Type B pancreatic cell (in vitro differentiated cells): ENCODE measurements at regions not wholly inside any gene's neighbourhood (a gene's known extent, or its start where the extent isn't known, plus 50 kb on each side); places are given as distances from the start of the nearest gene placed in this dataset.

Experiments
- DNase-seq: peaks from one replicate; pipeline ENCODE4 v3.0.0; 2021; ENCODE audit warnings: mixed read lengths; ENCODE audit not compliant: unreplicated experiment; ENCODE audit errors: extremely low spot score
- H3K27ac Mint-ChIP-seq: 2 replicates; pipeline ENCODE4 v1.8.0; 2021; ENCODE audit warnings: mild to moderate bottlenecking, mixed read lengths
- H3K27me3 Mint-ChIP-seq: 2 replicates; pipeline ENCODE4 v1.8.0; 2021; ENCODE audit warnings: mixed read lengths
- H3K36me3 Mint-ChIP-seq: 2 replicates; pipeline ENCODE4 v1.8.0; 2021; ENCODE audit warnings: mixed read lengths
- H3K4me1 Mint-ChIP-seq: one replicate; pipeline ENCODE4 v1.8.0; 2021; ENCODE audit warnings: mixed read lengths; ENCODE audit not compliant: unreplicated experiment
- H3K4me3 Mint-ChIP-seq: 2 replicates; pipeline ENCODE4 v1.8.0; 2021; ENCODE audit warnings: mild to moderate bottlenecking, mixed read lengths
- H3K9me3 Mint-ChIP-seq: 2 replicates; pipeline ENCODE4 v1.8.0; 2021; ENCODE audit warnings: mixed read lengths
- TF ChIP-seq, protein P1 (sequence below): fragments of 200-600 bp; sonication (generic); conservative IDR thresholded peaks from 2 replicates; pipeline ENCODE4 v1.5.0; 2021; ENCODE audit warnings: antibody characterized with exemption, mild to moderate bottlenecking

DNA sequence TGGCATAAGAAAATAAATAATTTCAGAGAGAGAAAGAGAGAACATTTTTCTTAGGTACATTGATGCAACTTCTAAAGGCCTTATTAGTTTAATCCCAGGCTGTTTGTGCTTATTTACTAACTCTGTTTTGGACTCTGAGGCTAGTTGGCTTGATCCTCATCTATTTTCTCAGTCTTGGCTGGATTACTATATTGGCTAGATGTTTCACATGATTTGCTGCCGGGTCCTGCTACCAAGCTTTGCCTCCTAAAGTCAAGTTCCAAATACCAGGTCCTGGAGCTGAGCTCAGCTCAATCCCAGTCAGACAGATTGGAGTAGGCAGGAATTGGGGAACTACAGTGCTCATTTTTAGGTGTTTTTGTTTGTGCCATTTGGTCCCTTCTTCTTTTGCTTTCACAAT lies 340.8 kb downstream of the BCAT1 start:
- no peak for DNase-seq
- TF ChIP-seq, protein P1, sequence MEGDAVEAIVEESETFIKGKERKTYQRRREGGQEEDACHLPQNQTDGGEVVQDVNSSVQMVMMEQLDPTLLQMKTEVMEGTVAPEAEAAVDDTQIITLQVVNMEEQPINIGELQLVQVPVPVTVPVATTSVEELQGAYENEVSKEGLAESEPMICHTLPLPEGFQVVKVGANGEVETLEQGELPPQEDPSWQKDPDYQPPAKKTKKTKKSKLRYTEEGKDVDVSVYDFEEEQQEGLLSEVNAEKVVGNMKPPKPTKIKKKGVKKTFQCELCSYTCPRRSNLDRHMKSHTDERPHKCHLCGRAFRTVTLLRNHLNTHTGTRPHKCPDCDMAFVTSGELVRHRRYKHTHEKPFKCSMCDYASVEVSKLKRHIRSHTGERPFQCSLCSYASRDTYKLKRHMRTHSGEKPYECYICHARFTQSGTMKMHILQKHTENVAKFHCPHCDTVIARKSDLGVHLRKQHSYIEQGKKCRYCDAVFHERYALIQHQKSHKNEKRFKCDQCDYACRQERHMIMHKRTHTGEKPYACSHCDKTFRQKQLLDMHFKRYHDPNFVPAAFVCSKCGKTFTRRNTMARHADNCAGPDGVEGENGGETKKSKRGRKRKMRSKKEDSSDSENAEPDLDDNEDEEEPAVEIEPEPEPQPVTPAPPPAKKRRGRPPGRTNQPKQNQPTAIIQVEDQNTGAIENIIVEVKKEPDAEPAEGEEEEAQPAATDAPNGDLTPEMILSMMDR, result no peak
- Mint-ChIP-seq H3K4me3 (no peak overlapping the region), H3K27me3 (peaks cover 4% of the 10 kb centered on the region), H3K4me1 (no peaks in the 10 kb centered on the region), H3K36me3 (no peaks in the 10 kb centered on the region), H3K27ac (no peak overlapping the region), H3K9me3 (peaks cover 6% of the 10 kb centered on the region)

DNA sequence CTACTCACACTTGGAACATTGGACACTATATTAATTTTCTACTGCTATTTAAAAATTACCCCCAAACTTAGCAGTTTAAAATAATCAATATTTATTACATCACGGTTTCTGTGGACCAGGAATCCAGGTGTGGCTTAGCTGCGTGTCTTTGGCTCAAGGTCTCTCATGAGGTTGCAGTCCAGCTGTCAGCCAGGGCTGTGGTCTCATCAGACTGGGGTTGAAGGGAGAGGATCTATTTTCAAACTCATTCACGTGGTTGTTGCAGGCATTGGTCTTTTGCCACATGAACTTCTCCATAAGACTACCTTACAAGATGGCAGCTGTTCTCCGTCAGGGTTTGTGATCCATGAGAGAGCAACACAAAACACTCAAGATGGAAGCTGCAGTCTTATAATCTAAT lies 343.0 kb downstream of the BCAT1 start:
- H3K27ac Mint-ChIP-seq, result no peak overlapping the region
- no peaks in the 10 kb centered on the region for H3K27me3 Mint-ChIP-seq
- H3K9me3 Mint-ChIP-seq, result peaks cover 6% of the 10 kb centered on the region
- no peak for DNase-seq
- no peaks in the 10 kb centered on the region for H3K36me3 Mint-ChIP-seq
- TF ChIP-seq, protein P1, result no peak
- no peaks in the 10 kb centered on the region for H3K4me1 Mint-ChIP-seq
- H3K4me3 Mint-ChIP-seq, result no peak overlapping the region

DNA sequence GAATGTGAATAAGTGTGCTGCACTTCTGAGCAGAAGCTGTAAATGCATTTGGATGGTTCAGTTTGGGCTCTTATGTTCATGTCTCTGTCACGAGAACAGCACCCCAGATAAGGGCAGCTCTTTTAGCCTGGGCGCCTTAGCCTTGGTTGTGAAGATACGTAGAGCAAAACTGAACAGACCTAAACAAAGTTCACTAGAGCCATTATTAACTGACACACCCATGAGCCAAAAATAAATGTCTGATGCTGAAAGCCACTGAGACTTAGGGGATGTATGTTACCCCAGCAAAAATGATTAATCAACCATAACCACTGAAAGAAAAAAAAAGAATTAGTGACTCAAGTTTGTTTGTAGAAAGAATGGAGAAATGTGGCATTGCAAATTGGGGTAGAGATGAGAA lies 343.4 kb downstream of the BCAT1 start:
- no peak overlapping the region for H3K27ac Mint-ChIP-seq
- DNase-seq, result no peak
- H3K36me3 Mint-ChIP-seq, result no peaks in the 10 kb centered on the region
- peaks cover 6% of the 10 kb centered on the region for H3K9me3 Mint-ChIP-seq
- no peaks in the 10 kb centered on the region for H3K4me1 Mint-ChIP-seq
- H3K4me3 Mint-ChIP-seq, result no peak overlapping the region
- no peaks in the 10 kb centered on the region for H3K27me3 Mint-ChIP-seq
- TF ChIP-seq, protein P1, result no peak

DNA sequence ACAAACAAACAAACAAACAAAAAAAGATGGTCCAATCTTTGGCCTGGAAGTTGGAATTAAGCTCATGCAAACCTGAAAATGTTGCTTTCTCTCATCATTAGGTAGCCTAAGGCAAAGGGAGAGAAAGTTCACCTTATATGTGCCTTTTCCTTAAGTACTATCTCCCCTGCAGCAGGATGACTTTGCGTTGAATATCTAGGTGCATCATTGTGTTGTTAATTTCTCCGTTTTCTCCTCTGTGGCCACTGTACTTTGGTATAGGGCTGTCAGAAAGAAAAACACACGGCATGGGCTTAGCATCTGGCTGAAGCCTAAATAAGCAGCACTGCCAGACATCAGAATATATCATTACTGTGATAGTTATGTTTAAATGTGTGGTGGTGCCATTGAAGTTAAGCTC lies 345.5 kb downstream of the BCAT1 start:
- H3K27ac Mint-ChIP-seq, result no peak overlapping the region
- TF ChIP-seq, protein P1, result no peak
- H3K4me1 Mint-ChIP-seq, result no peaks in the 10 kb centered on the region
- peaks cover 6% of the 10 kb centered on the region for H3K9me3 Mint-ChIP-seq
- no peak overlapping the region for H3K4me3 Mint-ChIP-seq
- peaks cover 3% of the 10 kb centered on the region for H3K27me3 Mint-ChIP-seq
- no peak for DNase-seq
- H3K36me3 Mint-ChIP-seq, result no peaks in the 10 kb centered on the region

DNA sequence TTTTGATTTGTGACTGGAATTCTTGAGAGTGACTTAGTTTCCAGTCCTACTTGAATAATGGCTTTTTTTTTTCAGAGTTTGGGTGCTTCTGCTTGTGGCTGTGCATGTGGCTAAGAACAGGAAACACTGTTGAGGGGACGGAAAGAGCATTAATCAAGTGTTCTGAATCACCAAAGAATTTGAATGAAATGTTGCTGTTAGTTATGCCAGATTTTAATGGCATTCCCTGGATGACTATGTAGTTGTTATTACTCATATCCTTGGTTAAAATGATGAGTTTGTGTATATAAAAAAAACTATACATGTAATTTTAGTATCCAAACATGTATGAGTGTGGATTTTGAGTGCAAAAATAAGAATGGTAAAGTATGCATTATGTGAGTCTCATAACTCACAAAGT lies 347.9 kb downstream of the BCAT1 start:
- DNase-seq, result no peak
- TF ChIP-seq, protein P1, result no peak
- Mint-ChIP-seq H3K36me3 (no peaks in the 10 kb centered on the region), H3K4me1 (no peaks in the 10 kb centered on the region), H3K9me3 (peaks cover 6% of the 10 kb centered on the region), H3K4me3 (no peak overlapping the region), H3K27me3 (peaks cover 11% of the 10 kb centered on the region), H3K27ac (no peak overlapping the region)

DNA sequence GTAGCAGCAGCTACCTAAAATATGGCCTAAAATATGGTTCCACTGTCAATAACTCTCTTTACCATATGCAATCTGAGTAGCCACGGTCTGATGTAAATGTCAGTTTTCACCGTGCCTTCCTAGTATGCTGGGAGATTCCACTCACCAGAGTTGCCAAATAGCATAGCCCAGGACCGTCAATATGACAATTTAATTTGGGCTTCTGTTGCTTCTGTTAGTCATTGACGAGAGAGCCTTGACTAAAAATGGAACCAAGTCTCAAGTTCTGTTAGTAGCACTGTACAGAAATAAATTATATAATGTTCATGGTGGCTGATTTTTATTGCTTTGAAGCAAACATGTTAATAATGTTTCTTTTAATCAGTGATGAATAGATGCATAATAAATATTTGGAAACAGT lies 348.4 kb downstream of the BCAT1 start:
- Mint-ChIP-seq H3K9me3 (peaks cover 4% of the 10 kb centered on the region), H3K27ac (no peak overlapping the region), H3K4me1 (no peaks in the 10 kb centered on the region), H3K27me3 (peaks cover 11% of the 10 kb centered on the region), H3K4me3 (no peak overlapping the region), H3K36me3 (no peaks in the 10 kb centered on the region)
- TF ChIP-seq, protein P1, result no peak
- no peak for DNase-seq
